ENCODE measurements at regions not wholly inside any gene's neighbourhood (a gene's known extent, or its start where the extent isn't known, plus 50 kb on each side); places are given as distances from the start of the nearest gene placed in this dataset.

GRCh38 chr2:3982160-3982559 is 278.8 kb downstream of the DCDC2C start:
- no peaks in the 10 kb centered on the region for H3K79me2 ChIP-seq (ENCODE audit: insufficient read depth, low read length)
- H3K9me2 ChIP-seq (replicated peaks; ENCODE audit: low read depth, low read length), result no peaks in the 10 kb centered on the region
- no peaks in the 10 kb centered on the region for H3K27me3 ChIP-seq (ENCODE audit: insufficient read depth, low read length, poor library complexity, severe bottlenecking)
- no peak overlapping the region for H3K4me3 ChIP-seq (ENCODE audit: low read length, poor library complexity, severe bottlenecking)
- TF ChIP-seq CTCF (conservative IDR thresholded peaks at IDR 0.05; ENCODE audit: low read length), result no peak
- TF ChIP-seq EZH2phosphoT487 (IDR thresholded peaks at IDR 0.05; ENCODE audit: borderline replicate concordance), result no peak
- no peak overlapping the region for H3K4me2 ChIP-seq (ENCODE audit: low read depth, low read length, poor library complexity, severe bottlenecking)
- no peaks in the 10 kb centered on the region for H3K4me1 ChIP-seq (ENCODE audit: insufficient read depth, low read length, poor library complexity, severe bottlenecking)
- no peak overlapping the region for H3K9ac ChIP-seq (ENCODE audit: low read depth, low read length, poor library complexity, severe bottlenecking)
- H4K20me1 ChIP-seq (ENCODE audit: insufficient read depth, low read length, poor library complexity, severe bottlenecking), result no peaks in the 10 kb centered on the region
- H3K36me3 ChIP-seq (ENCODE audit: insufficient read depth, low read length), result no peaks in the 10 kb centered on the region
- no peaks in the 10 kb centered on the region for H3F3A ChIP-seq (ENCODE audit: low read depth)
- no peaks in the 10 kb centered on the region for H3K9me3 ChIP-seq (ENCODE audit: insufficient read depth, low read depth, low read length)
- H2AFZ ChIP-seq (ENCODE audit: low read length), result no peak overlapping the region

- Histone ChIP-seq H3K4me1 (ENCODE audit: insufficient read depth, low read length, poor library complexity, severe bottlenecking) (no peaks in the 10 kb centered on the region), H3K4me2 (ENCODE audit: low read depth, low read length, poor library complexity, severe bottlenecking) (no peak overlapping the region), H3K9me3 (ENCODE audit: insufficient read depth, low read depth, low read length) (no peaks in the 10 kb centered on the region; the same call in 1 of the 2 replicates), H3K79me2 (ENCODE audit: insufficient read depth, low read length) (no peaks in the 10 kb centered on the region), H2AFZ (ENCODE audit: low read length) (no peak overlapping the region), H4K20me1 (ENCODE audit: insufficient read depth, low read length, poor library complexity, severe bottlenecking) (no peaks in the 10 kb centered on the region), H3K9me2 (replicated peaks; ENCODE audit: low read depth, low read length) (no peaks in the 10 kb centered on the region), H3K9ac (ENCODE audit: low read depth, low read length, poor library complexity, severe bottlenecking) (no peak overlapping the region), H3F3A (ENCODE audit: low read depth) (no peaks in the 10 kb centered on the region), H3K36me3 (ENCODE audit: insufficient read depth, low read length) (no peaks in the 10 kb centered on the region), H3K4me3 (ENCODE audit: low read length, poor library complexity, severe bottlenecking) (no peak overlapping the region), H3K27me3 (ENCODE audit: insufficient read depth, low read length, poor library complexity, severe bottlenecking) (no peaks in the 10 kb centered on the region)
- TF ChIP-seq EZH2phosphoT487 (IDR thresholded peaks at IDR 0.05; ENCODE audit: borderline replicate concordance) (no peak), CTCF (conservative IDR thresholded peaks at IDR 0.05; ENCODE audit: low read length) (no peak)
Measured at GRCh38 chr2:3986063-3986462, 282.7 kb downstream of the DCDC2C start.

GRCh38 chr2:3986530-3987258 is 283.3 kb downstream of the DCDC2C start:
- no peak overlapping the region for H2AFZ ChIP-seq (ENCODE audit: low read length)
- no peak overlapping the region for H3K9ac ChIP-seq (ENCODE audit: low read depth, low read length, poor library complexity, severe bottlenecking)
- no peak overlapping the region for H3K4me2 ChIP-seq (ENCODE audit: low read depth, low read length, poor library complexity, severe bottlenecking)
- no peak overlapping the region for H3K4me3 ChIP-seq (ENCODE audit: low read length, poor library complexity, severe bottlenecking)
- no peaks in the 10 kb centered on the region for H3F3A ChIP-seq (ENCODE audit: low read depth)
- no peaks in the 10 kb centered on the region for H4K20me1 ChIP-seq (ENCODE audit: insufficient read depth, low read length, poor library complexity, severe bottlenecking)
- H3K4me1 ChIP-seq (ENCODE audit: insufficient read depth, low read length, poor library complexity, severe bottlenecking), result no peaks in the 10 kb centered on the region
- no peaks in the 10 kb centered on the region for H3K79me2 ChIP-seq (ENCODE audit: insufficient read depth, low read length)
- TF ChIP-seq CTCF (conservative IDR thresholded peaks at IDR 0.05; ENCODE audit: low read length), result no peak
- no peak for TF ChIP-seq EZH2phosphoT487 (IDR thresholded peaks at IDR 0.05; ENCODE audit: borderline replicate concordance)
- H3K27me3 ChIP-seq (ENCODE audit: insufficient read depth, low read length, poor library complexity, severe bottlenecking), result no peaks in the 10 kb centered on the region
- H3K9me2 ChIP-seq (replicated peaks; ENCODE audit: low read depth, low read length), result no peaks in the 10 kb centered on the region
- H3K9me3 ChIP-seq (ENCODE audit: insufficient read depth, low read depth, low read length), result no peaks in the 10 kb centered on the region; the same call in 1 of the 2 replicates
- no peaks in the 10 kb centered on the region for H3K36me3 ChIP-seq (ENCODE audit: insufficient read depth, low read length)
